ENCODE measurements at regions not wholly inside any gene's neighbourhood (a gene's known extent, or its start where the extent isn't known, plus 50 kb on each side); places are given as distances from the start of the nearest gene placed in this dataset.

DNA sequence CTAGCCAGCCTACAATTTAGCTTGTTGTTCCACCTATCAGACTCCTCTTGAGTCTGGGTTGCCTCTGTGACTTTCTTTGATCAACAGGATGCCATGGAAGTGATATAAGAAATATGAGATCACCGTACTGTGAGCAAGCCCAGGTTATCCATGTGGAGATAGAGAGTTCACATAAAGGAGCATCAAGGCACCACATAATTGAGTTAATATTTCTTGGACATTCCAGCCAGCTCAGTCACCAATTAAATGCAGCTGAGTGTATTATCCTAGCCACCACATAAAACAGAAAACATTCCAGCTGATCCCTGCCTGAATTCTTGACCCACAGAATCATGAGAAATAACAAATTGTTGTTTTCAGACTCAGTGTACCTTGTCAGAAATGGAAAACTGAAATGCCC, 253.6 kb downstream of the PPP1R2C start:
- no peak for DNase-seq (ENCODE audit: low read depth in 2 of 2)

- DNase-seq (ENCODE audit: low read depth in 2 of 2) = no peak
These were observed 258.2 kb downstream of the PPP1R2C start for GRCh38 chrX:42519666-42520231.

DNA sequence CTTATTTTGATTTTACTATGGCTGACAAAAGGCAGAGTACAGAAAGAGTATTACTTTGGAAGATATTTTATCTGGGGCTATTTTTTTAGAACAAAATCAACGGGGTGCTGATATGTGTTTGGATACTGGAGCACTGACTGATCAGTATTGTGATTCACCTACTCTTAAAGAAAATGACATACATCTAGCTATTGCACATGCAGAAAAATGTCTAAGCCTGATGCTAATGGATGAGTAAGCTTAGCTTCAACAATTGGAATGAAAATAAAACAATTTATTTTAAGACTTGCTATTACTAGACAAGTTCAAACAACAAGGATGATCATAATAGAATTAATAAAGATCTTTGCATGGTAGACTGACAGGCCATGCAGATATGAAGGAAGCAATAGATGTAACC, 262.0 kb downstream of the PPP1R2C start:
- no peak for DNase-seq (ENCODE audit: low read depth in 2 of 2)

DNA sequence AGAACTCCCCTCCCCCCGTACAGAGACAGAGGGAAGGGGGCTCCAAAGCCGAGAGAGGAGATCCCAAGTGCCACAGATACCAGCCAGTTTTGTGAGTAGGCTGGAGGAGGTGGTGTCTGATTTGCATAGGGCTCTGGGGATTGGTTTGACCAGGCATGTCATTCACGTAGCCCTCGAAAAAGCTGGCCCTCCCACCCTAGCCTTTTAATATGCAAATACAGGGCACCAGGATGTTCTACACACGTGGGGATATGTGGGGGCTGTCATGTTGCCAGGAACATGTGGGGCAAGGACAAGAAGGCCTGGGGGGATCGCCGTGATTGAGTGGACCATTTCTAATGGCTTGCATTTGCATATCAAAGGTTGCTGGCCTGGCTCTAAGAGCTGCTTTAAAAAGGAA, 272.9 kb downstream of the PPP1R2C start:
- no peak for DNase-seq (ENCODE audit: low read depth in 2 of 2)

- no peak for DNase-seq (ENCODE audit: low read depth in 2 of 2)
These were observed 278.3 kb downstream of the PPP1R2C start for GRCh38 chrX:42499620-42500019.

GRCh38 chrX:42497356-42497755, 280.6 kb downstream of the PPP1R2C start:
- no peak for DNase-seq (ENCODE audit: low read depth in 2 of 2)

DNA sequence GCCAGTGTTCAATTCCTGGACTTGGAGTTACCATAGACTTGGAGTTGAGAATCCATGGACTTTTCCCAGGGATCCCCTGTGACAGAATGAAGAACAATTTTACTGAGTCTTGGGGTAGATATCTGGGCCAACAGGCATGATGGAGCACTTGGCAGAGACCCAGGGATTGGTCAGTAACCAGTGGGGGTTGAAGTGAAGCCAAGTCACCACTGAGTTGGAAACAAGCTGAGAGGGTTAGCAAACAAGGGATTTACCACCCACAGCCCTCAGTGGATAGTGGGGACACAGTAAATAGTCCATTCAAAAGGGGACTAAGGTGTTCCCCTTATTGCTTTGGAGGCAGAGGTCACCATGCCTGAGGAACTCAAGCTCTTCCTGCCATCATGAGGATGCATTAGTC, 281.7 kb downstream of the PPP1R2C start:
- no peak for DNase-seq (ENCODE audit: low read depth in 2 of 2)

GRCh38 chrX:42495139-42495538, 282.8 kb downstream of the PPP1R2C start:
- no peak for DNase-seq (ENCODE audit: low read depth in 2 of 2)

DNA sequence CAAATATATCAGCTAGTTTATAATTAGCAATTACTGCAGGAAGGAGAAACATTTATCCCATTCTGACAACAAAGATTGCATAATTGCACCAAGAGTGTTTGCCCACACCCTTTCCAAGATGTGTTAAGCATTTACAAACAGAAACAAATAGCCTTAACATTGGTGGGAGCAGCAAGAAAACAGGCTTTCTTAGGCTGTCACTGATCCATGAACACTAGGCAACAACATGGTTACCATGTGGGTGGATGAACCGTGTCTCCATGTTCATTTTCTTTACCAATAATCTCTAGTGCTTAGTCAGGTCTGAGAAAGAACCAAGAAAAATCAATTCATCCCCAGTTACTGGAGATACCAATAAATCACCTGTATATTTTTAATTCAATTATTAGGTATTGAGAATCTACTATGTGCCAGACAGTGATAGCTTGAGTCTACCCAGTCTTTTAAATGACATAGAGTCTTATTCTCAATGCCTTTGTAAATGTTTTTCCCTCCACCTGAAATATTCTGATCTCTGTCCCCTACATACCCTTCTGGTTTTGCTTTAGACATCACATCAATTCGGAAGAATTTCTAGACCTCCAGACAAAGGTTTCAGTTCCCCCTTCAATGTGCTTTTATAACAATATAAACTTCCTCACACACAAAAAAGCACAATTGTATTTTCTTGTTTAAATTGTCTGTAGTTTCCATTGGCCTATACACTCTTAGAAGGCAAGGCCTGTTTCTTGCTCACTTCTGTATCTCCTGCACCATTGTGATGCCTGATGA, 286.6 kb downstream of the PPP1R2C start:
- DNase-seq (ENCODE audit: low read depth in 2 of 2) = no peak

GRCh38 chrX:42490111-42490510, 287.9 kb downstream of the PPP1R2C start:
- DNase-seq (ENCODE audit: low read depth in 2 of 2) = no peak

DNA sequence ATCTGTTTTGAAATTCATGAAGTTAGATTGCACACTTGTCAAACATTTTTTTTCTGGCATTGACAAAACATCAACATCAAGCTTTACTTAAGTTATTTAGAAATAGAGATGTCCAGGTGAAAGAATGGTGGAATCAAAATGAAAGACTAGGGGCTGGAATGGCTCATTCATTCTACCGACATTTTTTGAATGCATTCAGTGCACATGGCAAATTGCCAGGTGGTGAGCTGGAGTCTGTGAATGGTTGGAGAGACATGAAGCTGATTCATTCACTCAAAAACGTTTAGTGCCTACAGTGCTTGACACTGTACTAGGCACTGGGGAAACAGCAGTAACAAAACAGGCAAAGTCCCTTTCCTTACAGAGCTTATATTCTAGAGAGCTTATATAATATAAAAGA, 292.4 kb downstream of the PPP1R2C start:
- DNase-seq (ENCODE audit: low read depth in 2 of 2) = no peak

GRCh38 chrX:42484233-42484632, 293.7 kb downstream of the PPP1R2C start:
- DNase-seq (ENCODE audit: low read depth in 2 of 2) = no peak

DNA sequence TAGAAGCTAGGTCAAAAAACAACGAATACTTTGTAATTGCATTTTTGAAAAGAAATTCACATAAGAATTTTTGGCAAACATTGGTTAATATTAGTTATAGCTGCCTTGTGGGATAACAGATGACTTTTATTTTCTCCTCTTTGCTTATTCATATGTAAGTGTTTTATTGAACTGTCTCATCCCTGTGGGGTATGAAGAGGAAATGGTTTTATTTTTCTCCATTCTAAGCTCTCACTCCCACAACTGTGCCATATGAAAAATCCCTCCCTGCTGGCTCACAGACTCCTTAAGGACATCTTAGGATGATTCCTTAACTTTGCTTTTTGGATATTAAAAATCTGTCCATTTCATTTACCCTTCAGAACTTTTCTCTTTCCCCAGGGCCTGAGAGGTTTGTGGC, 300.6 kb downstream of the PPP1R2C start:
- DNase-seq (ENCODE audit: low read depth in 2 of 2) = no peak

GRCh38 chrX:42472727-42473126, 305.2 kb downstream of the PPP1R2C start:
- DNase-seq (ENCODE audit: low read depth in 2 of 2) = no peak

- no peak for DNase-seq (ENCODE audit: low read depth in 2 of 2)
These were observed 311.5 kb downstream of the PPP1R2C start for GRCh38 chrX:42466332-42467046.

- DNase-seq (ENCODE audit: low read depth in 2 of 2) = no peak
These were observed 312.1 kb downstream of the PPP1R2C start for GRCh38 chrX:42465821-42466220.

- no peak for DNase-seq (ENCODE audit: low read depth in 2 of 2)
These were observed 314.1 kb downstream of the PPP1R2C start for GRCh38 chrX:42463706-42464490.

- DNase-seq (ENCODE audit: low read depth in 2 of 2) = no peak
These were observed 315.0 kb downstream of the PPP1R2C start for GRCh38 chrX:42462917-42463316.

DNA sequence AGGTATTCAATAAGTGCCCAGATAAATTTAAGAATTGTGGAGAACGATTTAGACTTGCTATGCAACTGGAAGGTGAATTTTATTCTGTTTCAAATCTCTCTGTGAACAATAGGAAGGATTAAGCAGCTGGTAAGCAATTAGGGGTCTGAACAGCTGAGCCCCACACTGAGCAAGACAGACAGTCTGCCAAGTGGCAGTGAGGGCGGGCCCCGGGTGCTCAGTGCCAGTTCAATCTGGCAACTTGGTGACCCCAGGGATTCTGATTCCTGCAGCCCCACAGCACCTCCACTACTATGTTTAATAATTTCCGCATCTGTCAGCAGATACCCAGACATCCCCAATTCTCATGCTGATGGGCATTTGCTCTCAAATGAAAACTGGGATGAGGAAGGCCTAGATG, 317.3 kb downstream of the PPP1R2C start:
- DNase-seq (ENCODE audit: low read depth in 2 of 2) = no peak

DNA sequence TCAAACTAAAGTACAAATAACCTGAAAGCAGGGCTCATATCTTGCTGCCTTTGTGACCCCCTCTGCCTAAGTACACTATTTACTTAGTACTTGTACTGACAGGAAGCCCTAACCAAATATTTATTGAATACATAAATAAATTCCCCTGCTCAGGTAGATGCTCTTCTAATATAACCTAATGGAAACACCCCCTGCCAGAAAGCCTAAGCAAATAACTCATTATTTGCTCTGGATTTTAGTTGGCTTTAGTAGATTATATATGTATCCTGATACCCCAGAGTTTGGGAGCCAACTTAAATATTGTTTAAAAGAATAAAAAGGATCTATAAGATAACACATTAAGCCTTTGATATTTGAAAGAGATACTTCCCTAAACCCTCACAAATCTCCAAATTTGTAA, 318.2 kb downstream of the PPP1R2C start:
- no peak for DNase-seq (ENCODE audit: low read depth in 2 of 2)

DNA sequence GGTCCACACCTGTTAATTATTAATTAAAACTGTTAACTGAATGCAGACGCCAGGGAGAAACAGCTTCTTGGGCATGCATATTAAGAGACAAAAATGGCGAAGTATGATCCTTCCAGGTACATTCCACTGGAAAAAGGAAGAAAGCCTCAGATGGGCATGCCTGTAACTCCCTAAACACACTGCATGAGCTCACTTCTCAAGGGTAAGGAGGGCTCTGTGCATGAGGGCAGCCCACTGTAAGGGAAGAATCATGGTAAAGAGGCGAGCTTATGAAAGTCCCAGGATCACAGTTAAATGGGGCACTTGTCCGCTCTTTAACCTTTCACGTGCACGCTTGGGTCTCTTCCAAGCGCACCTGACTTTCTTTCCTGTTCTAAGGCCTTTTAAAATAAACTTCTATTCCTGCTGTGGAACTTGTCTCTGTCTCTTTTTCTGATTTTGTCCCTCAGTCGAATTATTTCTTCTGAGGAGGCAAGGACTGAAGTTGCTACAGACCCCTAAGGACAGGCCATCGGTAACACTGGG, 321.7 kb downstream of the PPP1R2C start:
- no peak for DNase-seq (ENCODE audit: low read depth in 2 of 2)

- no peak for DNase-seq (ENCODE audit: low read depth in 2 of 2)
These were observed 327.7 kb downstream of the PPP1R2C start for GRCh38 chrX:42450228-42450627.
